ENCODE measurements at regions not wholly inside any gene's neighbourhood (a gene's known extent, or its start where the extent isn't known, plus 50 kb on each side); places are given as distances from the start of the nearest gene placed in this dataset.

DNA sequence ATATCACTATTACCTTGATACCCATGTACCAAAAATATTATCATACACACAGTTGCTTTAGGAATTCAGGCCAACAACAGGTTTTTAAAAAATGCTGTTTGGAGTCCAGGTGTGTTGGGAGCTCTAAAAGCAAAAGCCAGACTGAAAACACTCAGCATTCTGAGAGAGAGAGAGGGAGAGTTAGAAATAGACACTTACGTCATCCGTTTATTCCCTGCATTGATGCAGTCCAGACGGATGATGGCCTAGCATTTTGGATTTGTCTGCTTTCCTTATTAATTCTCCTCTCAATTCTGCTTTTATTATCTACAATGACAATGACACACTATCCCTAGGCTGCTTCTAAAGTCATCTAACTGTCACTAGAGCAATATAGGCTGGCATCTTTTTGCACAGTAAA is 358.3 kb upstream of the BOD1L1 start:
- DNase-seq: no peak
- WGBS (ENCODE audit: extremely low coverage, insufficient read length, low lambda C conversion rate): no CpG with 5 or more reads among the region's 3 CpGs
- no peak overlapping the region for H3K27ac ChIP-seq (ENCODE audit: insufficient read length, low read depth, low read length)

More for the DNA sequence above, 358.3 kb upstream of the BOD1L1 start:
- Mint-ChIP-seq H3K36me3 (ENCODE audit: insufficient read depth in 1 of 3, low read depth in 3 of 3) (no peaks in the 10 kb centered on the region), H3K9me3 (no peaks in the 10 kb centered on the region), H3K27me3 (ENCODE audit: low read depth) (no peaks in the 10 kb centered on the region), H3K4me1 (peaks cover 3% of the 10 kb centered on the region in 2 experiments; a peak in 3 of 4 replicates), H3K27ac (no peak overlapping the region), H3K4me3 (no peak overlapping the region)
- no peak overlapping the region for H2BK120ac ChIP-seq (ENCODE audit: low read depth, low read length, poor library complexity, severe bottlenecking)
- H3T11ph ChIP-seq (ENCODE audit: low read length): no peak overlapping the region
- H2BK20ac ChIP-seq (ENCODE audit: low read depth, low read length, poor library complexity, severe bottlenecking): no peak overlapping the region
- H4K91ac ChIP-seq (ENCODE audit: insufficient read length, low read depth, low read length): no peak overlapping the region
- H4K8ac ChIP-seq (replicated peaks; ENCODE audit: insufficient read length, low read depth, low read length): no peak overlapping the region
- no peak overlapping the region for H3K4ac ChIP-seq (ENCODE audit: low read depth, low read length)
- H3K23ac ChIP-seq (ENCODE audit: insufficient read length, low read depth, low read length): no peak overlapping the region
- no peak overlapping the region for H2AK5ac ChIP-seq (ENCODE audit: insufficient read length, low read length)
- no peak overlapping the region for H4K5ac ChIP-seq (ENCODE audit: insufficient read length, low read depth, low read length)
- H3K18ac ChIP-seq (ENCODE audit: insufficient read length, low read depth, low read length): no peak overlapping the region
- H3K4me2 ChIP-seq (ENCODE audit: insufficient read depth, insufficient read length, low read length): no peak overlapping the region
- H3K27me3 ChIP-seq (ENCODE audit: insufficient read depth, low read length): no peaks in the 10 kb centered on the region
- H3K79me1 ChIP-seq (ENCODE audit: insufficient read depth, low read depth, low read length, poor library complexity, severe bottlenecking): no peaks in the 10 kb centered on the region
- H2BK5ac ChIP-seq (ENCODE audit: insufficient read length, low read length): no peak overlapping the region
- no peak overlapping the region for H2BK12ac ChIP-seq (ENCODE audit: insufficient read length, low read depth, low read length)
- no peak overlapping the region for H2AFZ ChIP-seq (ENCODE audit: low read length)
- H3K79me2 ChIP-seq (ENCODE audit: insufficient read depth, low read length): no peaks in the 10 kb centered on the region
- no peaks in the 10 kb centered on the region for H3K4me1 ChIP-seq (ENCODE audit: insufficient read depth, low read length)
- H3K56ac ChIP-seq (ENCODE audit: insufficient read length, low read depth, low read length): no peak overlapping the region
- H3K9ac ChIP-seq (ENCODE audit: extremely low read depth, insufficient read length, low read length): no peak overlapping the region
- H3K9me3 ChIP-seq (ENCODE audit: control insufficient read depth, low read depth, low read length): no peaks in the 10 kb centered on the region
- H2BK15ac ChIP-seq (ENCODE audit: low read depth, low read length): no peak overlapping the region
- H3K23me2 ChIP-seq (ENCODE audit: insufficient read length, low read depth, low read length, poor library complexity, severe bottlenecking): no peaks in the 10 kb centered on the region
- H4K20me1 ChIP-seq (ENCODE audit: control insufficient read depth, insufficient read depth, insufficient read length): no peaks in the 10 kb centered on the region
- no peak overlapping the region for H3K14ac ChIP-seq (ENCODE audit: insufficient read depth, low read length)
- TF ChIP-seq, protein P1, sequence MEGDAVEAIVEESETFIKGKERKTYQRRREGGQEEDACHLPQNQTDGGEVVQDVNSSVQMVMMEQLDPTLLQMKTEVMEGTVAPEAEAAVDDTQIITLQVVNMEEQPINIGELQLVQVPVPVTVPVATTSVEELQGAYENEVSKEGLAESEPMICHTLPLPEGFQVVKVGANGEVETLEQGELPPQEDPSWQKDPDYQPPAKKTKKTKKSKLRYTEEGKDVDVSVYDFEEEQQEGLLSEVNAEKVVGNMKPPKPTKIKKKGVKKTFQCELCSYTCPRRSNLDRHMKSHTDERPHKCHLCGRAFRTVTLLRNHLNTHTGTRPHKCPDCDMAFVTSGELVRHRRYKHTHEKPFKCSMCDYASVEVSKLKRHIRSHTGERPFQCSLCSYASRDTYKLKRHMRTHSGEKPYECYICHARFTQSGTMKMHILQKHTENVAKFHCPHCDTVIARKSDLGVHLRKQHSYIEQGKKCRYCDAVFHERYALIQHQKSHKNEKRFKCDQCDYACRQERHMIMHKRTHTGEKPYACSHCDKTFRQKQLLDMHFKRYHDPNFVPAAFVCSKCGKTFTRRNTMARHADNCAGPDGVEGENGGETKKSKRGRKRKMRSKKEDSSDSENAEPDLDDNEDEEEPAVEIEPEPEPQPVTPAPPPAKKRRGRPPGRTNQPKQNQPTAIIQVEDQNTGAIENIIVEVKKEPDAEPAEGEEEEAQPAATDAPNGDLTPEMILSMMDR (conservative IDR thresholded peaks at IDR 0.05): no peak

Data from H9 (cell line).